Muscle of leg (tissue), 3 donors: ENCODE measurements at regions not wholly inside any gene's neighbourhood (a gene's known extent, or its start where the extent isn't known, plus 50 kb on each side); places are given as distances from the start of the nearest gene placed in this dataset.
"Not testable (repeated sequence)": the region's sequence is repeated elsewhere in the genome, so short reads cannot be mapped to it uniquely, and the experiment has no call there.

Experiments used
- DNase-seq: peaks from one replicate; pipeline ENCODE4 v3.0.0; 2013
- H3K27ac ChIP-seq: one replicate; pipeline ENCODE4 v1.5.1; 2013; ENCODE audit warnings: mild to moderate bottlenecking, low read length, control low read depth
- H3K27me3 ChIP-seq: one replicate; pipeline ENCODE4 v1.6.1; 2013; ENCODE audit warnings: low read length; ENCODE audit not compliant: control insufficient read depth, insufficient read depth
- H3K36me3 ChIP-seq: one replicate; pipeline ENCODE4 v1.6.1; 2013; ENCODE audit warnings: low read length; ENCODE audit not compliant: control insufficient read depth, insufficient read depth
- H3K4me1 ChIP-seq: one replicate; pipeline ENCODE4 v1.6.1; 2013; ENCODE audit warnings: low read length; ENCODE audit not compliant: control insufficient read depth, insufficient read depth
- H3K4me3 ChIP-seq: one replicate; pipeline ENCODE4 v1.5.1; 2013; ENCODE audit warnings: low read length, control low read depth
- H3K9me3 ChIP-seq: replicated peaks from 2 replicates; pipeline ENCODE4 v1.6.1; 2013; ENCODE audit warnings: low read depth, low read length; ENCODE audit not compliant: control insufficient read depth
- WGBS: methylation state at CpG from one replicate; pipeline ENCODE4 v1.1.5; 2013; ENCODE audit warnings: missing lambda C conversion rate; ENCODE audit not compliant: insufficient coverage; 5-methylcytosine and 5-hydroxymethylcytosine counted together

GRCh38 chr3:162722337-162722736 is 1225.7 kb downstream of the OTOL1 start:
- Histone ChIP-seq H3K4me1 (no peaks in the 10 kb centered on the region), H3K36me3 (no peaks in the 10 kb centered on the region), H3K4me3 (no peak overlapping the region), H3K27me3 (no peaks in the 10 kb centered on the region), H3K27ac (no peak overlapping the region), H3K9me3 (no peaks in the 10 kb centered on the region)
- no peak for DNase-seq

- not testable (repeated sequence) for H3K4me1 ChIP-seq, H3K36me3 ChIP-seq, H3K27me3 ChIP-seq, H3K27ac ChIP-seq, H3K4me3 ChIP-seq, DNase-seq, H3K9me3 ChIP-seq
- WGBS, result 67% methylated on average over 3 of the region's 5 CpGs
Observed at GRCh38 chr3:162722796-162723195, 1226.2 kb downstream of the OTOL1 start.

GRCh38 chr3:162729686-162730085 is 1233.1 kb downstream of the OTOL1 start:
- Histone ChIP-seq H3K4me3 (no peak overlapping the region), H3K27me3 (no peaks in the 10 kb centered on the region), H3K9me3 (no peaks in the 10 kb centered on the region), H3K4me1 (no peaks in the 10 kb centered on the region), H3K36me3 (no peaks in the 10 kb centered on the region), H3K27ac (no peak overlapping the region)
- no CpG with 5 or more reads among the region's 3 CpGs for WGBS
- DNase-seq, result no peak

GRCh38 chr3:162731961-162732360 is 1235.4 kb downstream of the OTOL1 start:
- not testable (repeated sequence) for H3K4me1 ChIP-seq, H3K4me3 ChIP-seq, H3K9me3 ChIP-seq, DNase-seq, H3K27me3 ChIP-seq, H3K27ac ChIP-seq, H3K36me3 ChIP-seq
- WGBS, result 69% methylated on average over 4 of the region's 5 CpGs

GRCh38 chr3:162738784-162739183 is 1242.2 kb downstream of the OTOL1 start:
- no peaks in the 10 kb centered on the region for H3K36me3 ChIP-seq
- no peak overlapping the region for H3K4me3 ChIP-seq
- no peaks in the 10 kb centered on the region for H3K27me3 ChIP-seq
- H3K27ac ChIP-seq, result no peak overlapping the region
- WGBS, result no CpG with 5 or more reads among the region's 1 CpG
- no peak for DNase-seq
- H3K4me1 ChIP-seq, result no peaks in the 10 kb centered on the region
- no peaks in the 10 kb centered on the region for H3K9me3 ChIP-seq

GRCh38 chr3:162740941-162741596 is 1244.5 kb downstream of the OTOL1 start:
- 74% methylated on average over 3 of the region's 6 CpGs for WGBS
- no peaks in the 10 kb centered on the region for H3K4me1 ChIP-seq
- H3K27ac ChIP-seq, result no peak overlapping the region

GRCh38 chr3:162742159-162742717 is 1245.6 kb downstream of the OTOL1 start:
- H3K36me3 ChIP-seq, result no peaks in the 10 kb centered on the region
- no peaks in the 10 kb centered on the region for H3K27me3 ChIP-seq
- no peak overlapping the region for H3K4me3 ChIP-seq
- no peak for DNase-seq
- H3K9me3 ChIP-seq, result no peaks in the 10 kb centered on the region
- no peak overlapping the region for H3K27ac ChIP-seq
- no CpG with 5 or more reads among the region's 4 CpGs for WGBS
- H3K4me1 ChIP-seq, result no peaks in the 10 kb centered on the region

More at GRCh38 chr3:162740941-162741596, 1244.5 kb downstream of the OTOL1 start:
- Histone ChIP-seq H3K27me3 (no peaks in the 10 kb centered on the region), H3K9me3 (no peaks in the 10 kb centered on the region), H3K4me3 (no peak overlapping the region), H3K36me3 (no peaks in the 10 kb centered on the region)
- DNase-seq, result no peak

GRCh38 chr3:162743091-162743490 is 1246.5 kb downstream of the OTOL1 start:
- Histone ChIP-seq H3K9me3 (no peaks in the 10 kb centered on the region), H3K27me3 (no peaks in the 10 kb centered on the region), H3K27ac (no peak overlapping the region), H3K4me3 (no peak overlapping the region), H3K4me1 (no peaks in the 10 kb centered on the region), H3K36me3 (no peaks in the 10 kb centered on the region)
- no peak for DNase-seq

GRCh38 chr3:162760789-162761188 is 1264.2 kb downstream of the OTOL1 start:
- DNase-seq, result no peak
- Histone ChIP-seq H3K27me3 (no peaks in the 10 kb centered on the region), H3K27ac (no peak overlapping the region), H3K4me1 (no peaks in the 10 kb centered on the region), H3K9me3 (no peaks in the 10 kb centered on the region), H3K4me3 (no peak overlapping the region), H3K36me3 (no peaks in the 10 kb centered on the region)
- no CpG with 5 or more reads among the region's 2 CpGs for WGBS

- H3K27me3 ChIP-seq, result no peaks in the 10 kb centered on the region
- peak; percentile 67 for DNase-seq
- no peaks in the 10 kb centered on the region for H3K36me3 ChIP-seq
- H3K9me3 ChIP-seq, result no peaks in the 10 kb centered on the region
- no peak overlapping the region for H3K27ac ChIP-seq
- H3K4me1 ChIP-seq, result no peaks in the 10 kb centered on the region
- WGBS, result no CpG with 5 or more reads among the region's 4 CpGs
- H3K4me3 ChIP-seq, result no peak overlapping the region
Observed at GRCh38 chr3:162764051-162764807, 1267.6 kb downstream of the OTOL1 start.
